Testis (tissue), 2 donors: ENCODE measurements at regions not wholly inside any gene's neighbourhood (a gene's known extent, or its start where the extent isn't known, plus 50 kb on each side); places are given as distances from the start of the nearest gene placed in this dataset.

Experiments
- DNase-seq: peaks from one replicate; pipeline ENCODE4 v3.0.0-alpha.2; 2019
- H3K27ac ChIP-seq, 2 donors: fragments of 200-600 bp; sonication (generic); one replicate each; pipeline ENCODE4 v1.5.1; 2019
- H3K27me3 ChIP-seq: fragments of 200-600 bp; sonication (generic); one replicate; pipeline ENCODE4 v1.5.1; 2019
- H3K36me3 ChIP-seq: fragments of 200-600 bp; sonication (generic); one replicate; pipeline ENCODE4 v1.5.1; 2017; ENCODE audit warnings: low read depth; ENCODE audit errors: missing control alignments
- H3K4me1 ChIP-seq: fragments of 200-600 bp; sonication (generic); one replicate; pipeline ENCODE4 v1.5.1; 2019
- H3K4me3 ChIP-seq, 2 donors: fragments of 200-600 bp; sonication (generic); one replicate each; pipeline ENCODE4 v1.5.1; 2017 to 2019
- H3K9me3 ChIP-seq: fragments of 200-600 bp; sonication (generic); one replicate; pipeline ENCODE4 v1.5.1; 2017
- CTCF ChIP-seq, 3 experiments: fragments of 450-650 bp in 2 of 3; fragments of 200-600 bp in 1 of 3; sonication (generic) in 1 of 3; IDR thresholded peaks; one replicate each; pipeline ENCODE4 v1.5.1; 2016 to 2019; ENCODE audit warnings: antibody characterized with exemption in 3 of 3, mild to moderate bottlenecking in 2 of 3, moderate library complexity in 1 of 3
- POLR2A ChIP-seq: fragments of 450-650 bp; IDR thresholded peaks from one replicate; pipeline ENCODE4 v1.6.1; 2017; ENCODE audit warnings: antibody characterized with exemption, mild to moderate bottlenecking, moderate library complexity
- WGBS, 2 donors: methylation state at CpG; one replicate each; pipeline ENCODE4 v1.1.5; 2018; 5-methylcytosine and 5-hydroxymethylcytosine counted together
- intact Hi-C: fragments of 100-400 bp; cut with DNase I; formaldehyde crosslinking; loops from one replicate; pipeline ENCODE4 v1.15.1; 2023; ENCODE audit warnings: low total_unique reads

- TF ChIP-seq CTCF (IDR thresholded peaks at IDR 0.05) (no peak), POLR2A (no peak)
- no peaks in the 10 kb centered on the region for H3K4me1 ChIP-seq
- H3K9me3 ChIP-seq: no peaks in the 10 kb centered on the region
- no peak overlapping the region for H3K27ac ChIP-seq
- WGBS, 2 donors: 74 to 78% methylated on average over 4 of the region's 4 CpGs
- no peak overlapping the region for H3K4me3 ChIP-seq
- intact Hi-C loops: no loop called here
- DNase-seq: no peak
- no peaks in the 10 kb centered on the region for H3K27me3 ChIP-seq
- no peaks in the 10 kb centered on the region for H3K36me3 ChIP-seq
These were observed 113.0 kb upstream of the CDH4 start for GRCh38 chr20:61139031-61139430.

DNA sequence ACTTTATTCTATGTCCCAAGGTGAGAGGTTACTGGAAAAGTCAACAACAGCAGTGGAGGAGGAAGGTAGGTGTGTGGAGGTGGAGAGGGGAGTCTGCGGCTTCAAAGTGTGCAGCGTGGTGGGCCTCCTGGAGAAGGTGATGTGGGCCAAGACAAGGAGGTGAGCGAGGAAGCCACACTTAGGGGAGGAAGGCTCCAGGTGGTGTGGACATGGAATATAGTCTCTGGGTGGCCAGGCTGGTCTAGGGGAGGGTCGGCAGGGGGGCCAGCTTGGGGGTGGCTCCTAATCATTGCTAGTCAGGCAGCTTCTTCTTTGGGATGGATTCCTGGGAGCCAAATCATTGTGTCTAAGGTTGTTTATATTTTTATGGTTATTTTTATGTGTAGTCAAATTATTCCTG, 111.5 kb upstream of the CDH4 start:
- intact Hi-C loops: no loop called here
- Histone ChIP-seq H3K27me3 (no peaks in the 10 kb centered on the region), H3K27ac (no peak overlapping the region), H3K36me3 (no peaks in the 10 kb centered on the region), H3K4me3 (no peak overlapping the region), H3K4me1 (no peaks in the 10 kb centered on the region), H3K9me3 (no peaks in the 10 kb centered on the region)
- no peak for TF ChIP-seq CTCF (IDR thresholded peaks at IDR 0.05)
- no peak for TF ChIP-seq POLR2A
- WGBS, 2 donors: 84 to 94% methylated on average over 4 of the region's 4 CpGs
- no peak for DNase-seq

- no peak for DNase-seq
- 54 to 58% methylated on average over 4 of the region's 4 CpGs for WGBS, 2 donors
- no peak overlapping the region for H3K27ac ChIP-seq
These were observed 106.0 kb upstream of the CDH4 start for GRCh38 chr20:61146023-61146422.

GRCh38 chr20:61149636-61150035, 102.4 kb upstream of the CDH4 start:
- intact Hi-C loops: no loop called here
- Histone ChIP-seq H3K36me3 (no peaks in the 10 kb centered on the region), H3K9me3 (no peaks in the 10 kb centered on the region), H3K27ac (no peak overlapping the region), H3K4me3 (no peak overlapping the region), H3K27me3 (no peaks in the 10 kb centered on the region), H3K4me1 (no peaks in the 10 kb centered on the region)
- 77 to 85% methylated on average over 5 of the region's 5 CpGs for WGBS, 2 donors
- TF ChIP-seq CTCF (IDR thresholded peaks at IDR 0.05): no peak
- TF ChIP-seq POLR2A: no peak
- no peak for DNase-seq

More at GRCh38 chr20:61146023-61146422, 106.0 kb upstream of the CDH4 start:
- H3K9me3 ChIP-seq: no peaks in the 10 kb centered on the region
- H3K27me3 ChIP-seq: no peaks in the 10 kb centered on the region
- intact Hi-C loops: no loop called here
- H3K4me3 ChIP-seq: no peak overlapping the region
- H3K36me3 ChIP-seq: no peaks in the 10 kb centered on the region
- no peaks in the 10 kb centered on the region for H3K4me1 ChIP-seq
- TF ChIP-seq POLR2A: no peak
- no peak for TF ChIP-seq CTCF (IDR thresholded peaks at IDR 0.05)

GRCh38 chr20:61157301-61157700, 94.8 kb upstream of the CDH4 start:
- Histone ChIP-seq H3K4me3 (no peak overlapping the region), H3K27ac (no peak overlapping the region), H3K4me1 (no peaks in the 10 kb centered on the region), H3K27me3 (no peaks in the 10 kb centered on the region), H3K9me3 (no peaks in the 10 kb centered on the region), H3K36me3 (no peaks in the 10 kb centered on the region)
- intact Hi-C loops: no loop called here
- no peak for TF ChIP-seq CTCF (IDR thresholded peaks at IDR 0.05)
- no peak for TF ChIP-seq POLR2A
- WGBS, 2 donors: 91 to 95% methylated on average over 7 to 8 of the region's 8 CpGs
- DNase-seq: no peak
